Astrocyte of the cerebellum (primary cell): ENCODE measurements at regions not wholly inside any gene's neighbourhood (a gene's known extent, or its start where the extent isn't known, plus 50 kb on each side); places are given as distances from the start of the nearest gene placed in this dataset.

Experiments
- DNase-seq: peaks from one replicate; pipeline ENCODE4 v3.0.0-alpha.2; 2011; ENCODE audit warnings: low read depth
- H3K4me3 ChIP-seq: 2 replicates; pipeline ENCODE4 v1.5.1; 2011; ENCODE audit warnings: mild to moderate bottlenecking, low read depth, low read length, moderate library complexity
- in situ Hi-C: cut with HindIII; loops from 2 replicates; pipeline ENCODE4 v1.10.0; 2017; ENCODE audit warnings: low sequenced_read_pairs
- TF ChIP-seq, protein P1 (sequence below): IDR thresholded peaks from 2 replicates; pipeline ENCODE4 v1.5.1; 2012; ENCODE audit warnings: low read length, low read depth, moderate library complexity, mild to moderate bottlenecking; ENCODE audit errors: missing control alignments

- DNase-seq, result no peak
- TF ChIP-seq, protein P1, sequence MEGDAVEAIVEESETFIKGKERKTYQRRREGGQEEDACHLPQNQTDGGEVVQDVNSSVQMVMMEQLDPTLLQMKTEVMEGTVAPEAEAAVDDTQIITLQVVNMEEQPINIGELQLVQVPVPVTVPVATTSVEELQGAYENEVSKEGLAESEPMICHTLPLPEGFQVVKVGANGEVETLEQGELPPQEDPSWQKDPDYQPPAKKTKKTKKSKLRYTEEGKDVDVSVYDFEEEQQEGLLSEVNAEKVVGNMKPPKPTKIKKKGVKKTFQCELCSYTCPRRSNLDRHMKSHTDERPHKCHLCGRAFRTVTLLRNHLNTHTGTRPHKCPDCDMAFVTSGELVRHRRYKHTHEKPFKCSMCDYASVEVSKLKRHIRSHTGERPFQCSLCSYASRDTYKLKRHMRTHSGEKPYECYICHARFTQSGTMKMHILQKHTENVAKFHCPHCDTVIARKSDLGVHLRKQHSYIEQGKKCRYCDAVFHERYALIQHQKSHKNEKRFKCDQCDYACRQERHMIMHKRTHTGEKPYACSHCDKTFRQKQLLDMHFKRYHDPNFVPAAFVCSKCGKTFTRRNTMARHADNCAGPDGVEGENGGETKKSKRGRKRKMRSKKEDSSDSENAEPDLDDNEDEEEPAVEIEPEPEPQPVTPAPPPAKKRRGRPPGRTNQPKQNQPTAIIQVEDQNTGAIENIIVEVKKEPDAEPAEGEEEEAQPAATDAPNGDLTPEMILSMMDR, result no peak
- in situ Hi-C loops, result no loop called here
- H3K4me3 ChIP-seq, result no peak overlapping the region
Measured at GRCh38 chr7:82517050-82517449, 73.5 kb upstream of the CACNA2D1 start.

DNA sequence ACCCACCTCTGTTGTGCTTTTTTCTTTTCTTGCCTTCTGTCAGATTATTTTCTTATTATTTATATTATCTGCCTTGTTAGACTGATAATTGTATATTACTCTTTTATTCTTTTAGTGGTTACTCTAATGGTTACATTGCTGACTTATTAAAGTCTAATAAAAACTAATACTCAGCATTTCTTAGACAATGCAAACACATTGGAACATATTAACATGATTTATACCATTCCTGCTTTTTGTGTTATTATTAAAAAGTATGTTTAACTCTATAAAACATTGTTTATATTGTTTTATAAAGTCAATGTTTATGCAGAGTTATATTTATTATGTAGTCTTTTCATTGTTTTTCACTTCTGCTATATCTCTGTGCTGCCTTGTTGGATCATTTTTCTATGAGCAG, 68.0 kb upstream of the CACNA2D1 start:
- in situ Hi-C loops, result no loop called here
- TF ChIP-seq, protein P1, result no peak
- H3K4me3 ChIP-seq, result no peak overlapping the region
- DNase-seq, result no peak

DNA sequence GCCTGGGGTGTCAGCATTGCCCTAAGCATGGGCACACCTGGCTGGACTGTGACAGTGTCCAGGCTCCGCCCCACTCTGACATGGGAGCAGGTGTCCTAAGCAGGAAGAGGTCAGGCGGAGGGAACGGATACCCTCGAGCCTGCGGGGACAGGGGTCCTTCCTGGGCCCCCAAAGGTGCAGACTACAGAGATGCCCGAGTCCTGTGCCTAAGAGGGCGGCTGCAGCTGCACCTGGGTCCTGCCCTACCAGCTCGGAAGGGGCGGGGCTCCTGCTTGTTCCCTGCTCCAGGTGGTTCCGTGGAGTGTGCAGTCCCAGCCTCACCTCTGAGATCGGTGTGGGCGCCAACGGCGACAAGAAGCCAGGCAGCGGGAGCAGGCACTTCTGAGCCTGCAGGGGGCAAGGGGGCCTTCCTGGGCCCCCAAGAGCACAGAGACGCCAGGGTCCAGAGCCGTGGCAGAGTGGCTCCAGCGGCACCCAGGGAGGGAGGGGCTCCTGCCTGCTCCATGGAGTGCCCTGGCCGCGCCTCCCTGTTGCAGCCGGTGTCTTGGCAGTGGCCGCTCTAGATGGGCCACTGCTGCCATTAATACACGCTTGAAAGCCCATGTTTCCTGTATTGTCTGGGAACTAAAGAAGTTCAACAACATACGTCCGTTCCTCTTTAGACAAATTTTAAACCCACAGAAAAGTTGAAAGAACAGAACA, 64.5 kb upstream of the CACNA2D1 start:
- no peak overlapping the region for H3K4me3 ChIP-seq
- DNase-seq, result no peak
- TF ChIP-seq, protein P1, result no peak
- in situ Hi-C loops, result no loop called here

GRCh38 chr7:82507365-82507975, 63.9 kb upstream of the CACNA2D1 start:
- in situ Hi-C loops, result no loop called here
- no peak overlapping the region for H3K4me3 ChIP-seq
- TF ChIP-seq, protein P1, result no peak
- no peak for DNase-seq

DNA sequence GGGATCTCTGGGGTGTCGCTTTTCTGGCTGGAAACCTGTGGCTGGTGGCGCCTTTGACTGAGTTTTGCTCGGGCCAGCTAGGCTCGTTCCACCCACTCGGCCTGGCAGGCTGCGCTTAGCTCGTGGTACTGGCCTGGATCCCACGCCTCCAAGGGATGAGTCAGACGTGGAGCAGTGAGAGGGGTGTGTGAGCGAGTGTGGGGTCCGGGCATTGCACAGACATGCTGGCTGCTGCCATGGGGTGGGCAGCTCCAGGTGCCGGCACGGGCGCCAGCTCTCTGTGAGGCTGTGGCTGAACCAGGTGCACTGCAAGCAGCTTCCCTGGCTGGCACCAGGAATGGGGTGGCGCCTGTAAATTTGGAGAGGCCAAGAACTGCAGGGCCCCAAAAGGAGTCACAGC, 63.1 kb upstream of the CACNA2D1 start:
- in situ Hi-C loops, result no loop called here
- TF ChIP-seq, protein P1, result no peak
- no peak for DNase-seq
- no peak overlapping the region for H3K4me3 ChIP-seq

- DNase-seq, result no peak
- H3K4me3 ChIP-seq, result no peak overlapping the region
- TF ChIP-seq, protein P1, result no peak
- in situ Hi-C loops, result no loop called here
Measured at GRCh38 chr7:82506208-82506607, 62.6 kb upstream of the CACNA2D1 start.
